Neural progenitor cell (in vitro differentiated cells): ENCODE measurements at regions not wholly inside any gene's neighbourhood (a gene's known extent, or its start where the extent isn't known, plus 50 kb on each side); places are given as distances from the start of the nearest gene placed in this dataset.

ENCODE experiments used
- EZH2 ChIP-seq: fragments of 200-600 bp; sonication (generic); IDR thresholded peaks from 2 replicates; pipeline ENCODE4 v1.6.1; 2017; ENCODE audit warnings: antibody characterized with exemption, mild to moderate bottlenecking, moderate library complexity
- EZH2phosphoT487 ChIP-seq: fragments of 200-600 bp; sonication (generic); IDR thresholded peaks from 2 replicates; pipeline ENCODE4 v1.6.1; 2017; ENCODE audit warnings: antibody characterized with exemption
- TF ChIP-seq, protein P1 (sequence below): fragments of 200-600 bp; sonication (generic); IDR thresholded peaks from 2 replicates; pipeline ENCODE4 v1.5.1; 2017; ENCODE audit warnings: antibody characterized with exemption, mild to moderate bottlenecking

- TF ChIP-seq, protein P1, sequence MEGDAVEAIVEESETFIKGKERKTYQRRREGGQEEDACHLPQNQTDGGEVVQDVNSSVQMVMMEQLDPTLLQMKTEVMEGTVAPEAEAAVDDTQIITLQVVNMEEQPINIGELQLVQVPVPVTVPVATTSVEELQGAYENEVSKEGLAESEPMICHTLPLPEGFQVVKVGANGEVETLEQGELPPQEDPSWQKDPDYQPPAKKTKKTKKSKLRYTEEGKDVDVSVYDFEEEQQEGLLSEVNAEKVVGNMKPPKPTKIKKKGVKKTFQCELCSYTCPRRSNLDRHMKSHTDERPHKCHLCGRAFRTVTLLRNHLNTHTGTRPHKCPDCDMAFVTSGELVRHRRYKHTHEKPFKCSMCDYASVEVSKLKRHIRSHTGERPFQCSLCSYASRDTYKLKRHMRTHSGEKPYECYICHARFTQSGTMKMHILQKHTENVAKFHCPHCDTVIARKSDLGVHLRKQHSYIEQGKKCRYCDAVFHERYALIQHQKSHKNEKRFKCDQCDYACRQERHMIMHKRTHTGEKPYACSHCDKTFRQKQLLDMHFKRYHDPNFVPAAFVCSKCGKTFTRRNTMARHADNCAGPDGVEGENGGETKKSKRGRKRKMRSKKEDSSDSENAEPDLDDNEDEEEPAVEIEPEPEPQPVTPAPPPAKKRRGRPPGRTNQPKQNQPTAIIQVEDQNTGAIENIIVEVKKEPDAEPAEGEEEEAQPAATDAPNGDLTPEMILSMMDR, result no peak
- TF ChIP-seq EZH2 (no peak), EZH2phosphoT487 (no peak)
These were observed 987.6 kb upstream of the AUTS2 start for GRCh38 chr7:68610701-68611100.
